ENCODE measurements at regions not wholly inside any gene's neighbourhood (a gene's known extent, or its start where the extent isn't known, plus 50 kb on each side); places are given as distances from the start of the nearest gene placed in this dataset.

DNA sequence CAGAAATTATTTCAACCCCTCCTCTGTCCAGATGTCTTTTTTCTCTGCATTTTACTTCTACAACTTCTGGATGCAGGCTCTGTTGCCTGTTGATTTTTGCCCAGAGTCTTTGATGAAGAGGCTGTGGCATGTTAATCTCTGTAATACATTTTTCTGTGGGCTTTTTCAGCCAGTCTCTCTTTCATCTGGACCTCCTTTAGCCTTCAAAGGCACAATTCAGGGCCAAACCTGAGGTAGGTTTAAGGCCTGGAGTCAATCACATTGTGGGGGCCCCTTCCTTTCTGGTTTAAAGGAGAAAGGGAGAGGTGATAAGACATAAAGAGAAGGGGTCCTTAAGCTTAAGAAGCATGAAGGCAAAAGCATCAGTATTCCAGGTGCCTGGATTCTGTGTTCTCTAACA lies 553.7 kb downstream of the FLRT2 start:
- TF ChIP-seq POLR2A (IDR thresholded peaks at IDR 0.05; ENCODE audit: low read depth, low read length) (no peak), TCF12 (IDR thresholded peaks at IDR 0.05; ENCODE audit: low read depth, low read length) (no peak), NR2C1 (IDR thresholded peaks at IDR 0.05) (no peak), POLR2AphosphoS5 (IDR thresholded peaks at IDR 0.05; ENCODE audit: low read length) (no peak), CUX1 (IDR thresholded peaks at IDR 0.05; ENCODE audit: insufficient replicate concordance, low read depth, low read length) (no peak), GABPA (IDR thresholded peaks at IDR 0.05; ENCODE audit: low read depth) (no peak), SPI1 (IDR thresholded peaks at IDR 0.05; ENCODE audit: borderline replicate concordance, insufficient read depth, low read depth, low read length) (no peak), TBL1XR1 (IDR thresholded peaks at IDR 0.05; ENCODE audit: low read depth, low read length) (no peak), CTCF (IDR thresholded peaks at IDR 0.05 in 2 of 3, conservative IDR thresholded peaks at IDR 0.05 in 1 of 3; ENCODE audit: control insufficient read depth in 2 of 3, extremely low read depth in 1 of 3, insufficient read depth in 1 of 3, low read depth in 3 of 3, low read length in 3 of 3) (no peak), ZBTB33 (IDR thresholded peaks at IDR 0.05) (no peak)
- TF ChIP-seq, protein P1, sequence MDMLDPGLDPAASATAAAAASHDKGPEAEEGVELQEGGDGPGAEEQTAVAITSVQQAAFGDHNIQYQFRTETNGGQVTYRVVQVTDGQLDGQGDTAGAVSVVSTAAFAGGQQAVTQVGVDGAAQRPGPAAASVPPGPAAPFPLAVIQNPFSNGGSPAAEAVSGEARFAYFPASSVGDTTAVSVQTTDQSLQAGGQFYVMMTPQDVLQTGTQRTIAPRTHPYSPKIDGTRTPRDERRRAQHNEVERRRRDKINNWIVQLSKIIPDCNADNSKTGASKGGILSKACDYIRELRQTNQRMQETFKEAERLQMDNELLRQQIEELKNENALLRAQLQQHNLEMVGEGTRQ (IDR thresholded peaks at IDR 0.05; ENCODE audit: borderline replicate concordance, low read depth, low read length): no peak
- TF ChIP-seq, protein P2, sequence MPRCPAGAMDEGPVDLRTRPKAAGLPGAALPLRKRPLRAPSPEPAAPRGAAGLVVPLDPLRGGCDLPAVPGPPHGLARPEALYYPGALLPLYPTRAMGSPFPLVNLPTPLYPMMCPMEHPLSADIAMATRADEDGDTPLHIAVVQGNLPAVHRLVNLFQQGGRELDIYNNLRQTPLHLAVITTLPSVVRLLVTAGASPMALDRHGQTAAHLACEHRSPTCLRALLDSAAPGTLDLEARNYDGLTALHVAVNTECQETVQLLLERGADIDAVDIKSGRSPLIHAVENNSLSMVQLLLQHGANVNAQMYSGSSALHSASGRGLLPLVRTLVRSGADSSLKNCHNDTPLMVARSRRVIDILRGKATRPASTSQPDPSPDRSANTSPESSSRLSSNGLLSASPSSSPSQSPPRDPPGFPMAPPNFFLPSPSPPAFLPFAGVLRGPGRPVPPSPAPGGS (IDR thresholded peaks at IDR 0.05; ENCODE audit: borderline replicate concordance, insufficient read depth, low read depth, low read length, poor library complexity, severe bottlenecking): no peak
- TF ChIP-seq, protein P3, sequence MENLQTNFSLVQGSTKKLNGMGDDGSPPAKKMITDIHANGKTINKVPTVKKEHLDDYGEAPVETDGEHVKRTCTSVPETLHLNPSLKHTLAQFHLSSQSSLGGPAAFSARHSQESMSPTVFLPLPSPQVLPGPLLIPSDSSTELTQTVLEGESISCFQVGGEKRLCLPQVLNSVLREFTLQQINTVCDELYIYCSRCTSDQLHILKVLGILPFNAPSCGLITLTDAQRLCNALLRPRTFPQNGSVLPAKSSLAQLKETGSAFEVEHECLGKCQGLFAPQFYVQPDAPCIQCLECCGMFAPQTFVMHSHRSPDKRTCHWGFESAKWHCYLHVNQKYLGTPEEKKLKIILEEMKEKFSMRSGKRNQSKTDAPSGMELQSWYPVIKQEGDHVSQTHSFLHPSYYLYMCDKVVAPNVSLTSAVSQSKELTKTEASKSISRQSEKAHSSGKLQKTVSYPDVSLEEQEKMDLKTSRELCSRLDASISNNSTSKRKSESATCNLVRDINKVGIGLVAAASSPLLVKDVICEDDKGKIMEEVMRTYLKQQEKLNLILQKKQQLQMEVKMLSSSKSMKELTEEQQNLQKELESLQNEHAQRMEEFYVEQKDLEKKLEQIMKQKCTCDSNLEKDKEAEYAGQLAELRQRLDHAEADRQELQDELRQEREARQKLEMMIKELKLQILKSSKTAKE (IDR thresholded peaks at IDR 0.05; ENCODE audit: low read depth, poor library complexity, severe bottlenecking): no peak
